ENCODE measurements at regions not wholly inside any gene's neighbourhood (a gene's known extent, or its start where the extent isn't known, plus 50 kb on each side); places are given as distances from the start of the nearest gene placed in this dataset.
A peak's percentile ranks its signal among the peaks of the same experiment; 100 is the strongest.

- intact Hi-C loops (cut with DNase I) = no loop called here
- Histone ChIP-seq H3K9me3 (ENCODE audit: control insufficient read depth in 2 of 3, insufficient read depth in 1 of 3, low read length in 3 of 3) (no peaks in the 10 kb centered on the region), H3K36me3 (ENCODE audit: control insufficient read depth in 2 of 3, insufficient read depth in 3 of 3, low read length in 3 of 3) (no peaks in the 10 kb centered on the region), H3K27me3 (ENCODE audit: control insufficient read depth, insufficient read depth, low read length) (no peaks in the 10 kb centered on the region), H3K27ac (ENCODE audit: low read depth in 2 of 2, low read length in 2 of 2) (peak overlapping the region; percentile 13 to 92), H3K9ac (ENCODE audit: low read length in 3 of 3) (no peak overlapping the region), H3K4me1 (ENCODE audit: control insufficient read depth in 2 of 3, insufficient read depth in 2 of 3, low read depth in 1 of 3, low read length in 3 of 3) (peaks cover 5 to 27% (median 18%) of the 10 kb centered on the region in 3 donors), H3K4me3 (ENCODE audit: low read length in 3 of 3) (no peak overlapping the region)
- DNase-seq (peak in 3 of 5 donors; percentile 30 to 67 (median 58)), FAIRE-seq (no peak)
- TF ChIP-seq CTCF (IDR thresholded peaks at IDR 0.05; ENCODE audit: borderline replicate concordance, extremely low read depth, insufficient read depth) = no peak
Measured at GRCh38 chr21:38956856-38957571, 151.3 kb downstream of the ETS2 start.

GRCh38 chr21:38956521-38956855, 150.8 kb downstream of the ETS2 start:
- no peak for TF ChIP-seq CTCF (IDR thresholded peaks at IDR 0.05; ENCODE audit: borderline replicate concordance, extremely low read depth, insufficient read depth)
- no peak overlapping the region for H3K9ac ChIP-seq (ENCODE audit: low read length in 3 of 3)
- H3K4me3 ChIP-seq (ENCODE audit: low read length in 3 of 3) = no peak overlapping the region
- no peaks in the 10 kb centered on the region for H3K27me3 ChIP-seq (ENCODE audit: control insufficient read depth, insufficient read depth, low read length)
- peaks cover 5 to 27% (median 18%) of the 10 kb centered on the region in 3 donors for H3K4me1 ChIP-seq (ENCODE audit: control insufficient read depth in 2 of 3, insufficient read depth in 2 of 3, low read depth in 1 of 3, low read length in 3 of 3)
- H3K9me3 ChIP-seq (ENCODE audit: control insufficient read depth in 2 of 3, insufficient read depth in 1 of 3, low read length in 3 of 3) = no peaks in the 10 kb centered on the region
- intact Hi-C loops (cut with DNase I) = no loop called here
- DNase-seq (no peak), FAIRE-seq (no peak)
- H3K36me3 ChIP-seq (ENCODE audit: control insufficient read depth in 2 of 3, insufficient read depth in 3 of 3, low read length in 3 of 3) = no peaks in the 10 kb centered on the region
- H3K27ac ChIP-seq (ENCODE audit: low read depth in 2 of 2, low read length in 2 of 2) = peak overlapping the region in 1 of 2 donors; percentile 13

- H3K27ac ChIP-seq (ENCODE audit: low read depth in 2 of 2, low read length in 2 of 2) = no peak overlapping the region
- no peaks in the 10 kb centered on the region for H3K9me3 ChIP-seq (ENCODE audit: control insufficient read depth in 2 of 3, insufficient read depth in 1 of 3, low read length in 3 of 3)
- TF ChIP-seq CTCF (IDR thresholded peaks at IDR 0.05; ENCODE audit: borderline replicate concordance, extremely low read depth, insufficient read depth) = no peak
- intact Hi-C loops (cut with DNase I) = no loop called here
- peaks cover 5 to 27% (median 18%) of the 10 kb centered on the region in 3 donors for H3K4me1 ChIP-seq (ENCODE audit: control insufficient read depth in 2 of 3, insufficient read depth in 2 of 3, low read depth in 1 of 3, low read length in 3 of 3)
- no peak overlapping the region for H3K4me3 ChIP-seq (ENCODE audit: low read length in 3 of 3)
- DNase-seq = no peak
- no peaks in the 10 kb centered on the region for H3K36me3 ChIP-seq (ENCODE audit: control insufficient read depth in 2 of 3, insufficient read depth in 3 of 3, low read length in 3 of 3)
- no peaks in the 10 kb centered on the region for H3K27me3 ChIP-seq (ENCODE audit: control insufficient read depth, insufficient read depth, low read length)
- no peak for FAIRE-seq
- no peak overlapping the region for H3K9ac ChIP-seq (ENCODE audit: low read length in 3 of 3)
Measured at GRCh38 chr21:38956007-38956406, 150.3 kb downstream of the ETS2 start.

GRCh38 chr21:38955495-38955894, 149.8 kb downstream of the ETS2 start:
- DNase-seq (no peak), FAIRE-seq (no peak)
- no peak overlapping the region for H3K9ac ChIP-seq (ENCODE audit: low read length in 3 of 3)
- TF ChIP-seq CTCF (IDR thresholded peaks at IDR 0.05; ENCODE audit: borderline replicate concordance, extremely low read depth, insufficient read depth) = no peak
- no peak overlapping the region for H3K27ac ChIP-seq (ENCODE audit: low read depth in 2 of 2, low read length in 2 of 2)
- H3K4me1 ChIP-seq (ENCODE audit: control insufficient read depth in 2 of 3, insufficient read depth in 2 of 3, low read depth in 1 of 3, low read length in 3 of 3) = peaks cover 5 to 25% (median 18%) of the 10 kb centered on the region in 3 donors
- H3K9me3 ChIP-seq (ENCODE audit: control insufficient read depth in 2 of 3, insufficient read depth in 1 of 3, low read length in 3 of 3) = no peaks in the 10 kb centered on the region
- intact Hi-C loops (cut with DNase I) = no loop called here
- H3K4me3 ChIP-seq (ENCODE audit: low read length in 3 of 3) = no peak overlapping the region
- H3K36me3 ChIP-seq (ENCODE audit: control insufficient read depth in 2 of 3, insufficient read depth in 3 of 3, low read length in 3 of 3) = no peaks in the 10 kb centered on the region
- H3K27me3 ChIP-seq (ENCODE audit: control insufficient read depth, insufficient read depth, low read length) = no peaks in the 10 kb centered on the region

Measured in kidney (tissue), 13 donors.